Sigmoid colon (tissue), 6 donors: ENCODE measurements at regions not wholly inside any gene's neighbourhood (a gene's known extent, or its start where the extent isn't known, plus 50 kb on each side); places are given as distances from the start of the nearest gene placed in this dataset.

Experiments used
- DNase-seq: peaks from one replicate; pipeline ENCODE4 v3.0.0-alpha.2; 2019
- H3K27ac ChIP-seq, 4 donors: fragments of 200-600 bp; sonication (generic); one replicate each; pipeline ENCODE4 v1.5.1; 2016 to 2019; ENCODE audit warnings: mild to moderate bottlenecking in 1 of 4
- H3K27me3 ChIP-seq, 3 donors: fragments of 200-600 bp; sonication (generic); one replicate each; pipeline ENCODE4 v1.5.1; 2019; ENCODE audit warnings: mild to moderate bottlenecking in 1 of 3
- H3K36me3 ChIP-seq, 4 donors: fragments of 200-600 bp; sonication (generic); one replicate each; pipeline ENCODE4 v1.5.1; 2016 to 2019
- H3K4me1 ChIP-seq, 4 donors: fragments of 200-600 bp; sonication (generic); one replicate each; pipeline ENCODE4 v1.5.1; 2017 to 2019
- H3K4me3 ChIP-seq, 4 donors: fragments of 200-600 bp; sonication (generic); one replicate each; pipeline ENCODE4 v1.5.1; 2017 to 2019; ENCODE audit warnings: mild to moderate bottlenecking in 2 of 4, moderate library complexity in 1 of 4
- H3K9me3 ChIP-seq, 4 donors: fragments of 200-600 bp in 3 of 4; sonication (generic) in 3 of 4; one replicate each; pipeline versions ENCODE4 v1.5.1 to v1.6.1; 2013 to 2019
- EP300 ChIP-seq, 4 donors: sonication (generic); formaldehyde crosslinking; IDR thresholded peaks; one replicate each; pipeline ENCODE4 v1.6.1; 2017; ENCODE audit warnings: antibody characterized with exemption in 4 of 4
- POLR2A ChIP-seq, 2 donors: fragments of 450-650 bp; IDR thresholded peaks; one replicate each; pipeline ENCODE4 v1.6.1; 2016; ENCODE audit warnings: antibody characterized with exemption in 2 of 2, mild to moderate bottlenecking in 2 of 2, moderate library complexity in 2 of 2
- POLR2AphosphoS5 ChIP-seq, 4 donors: sonication (generic); formaldehyde crosslinking; IDR thresholded peaks; one replicate each; pipeline ENCODE4 v1.6.1; 2017; ENCODE audit warnings: antibody characterized with exemption in 4 of 4
- WGBS, 2 donors: extraction: QIAGEN DNeasy Blood & Tissue Kit; methylation state at CpG; one replicate each; pipeline ENCODE4 v1.1.7; 2013; 5-methylcytosine and 5-hydroxymethylcytosine counted together
- intact Hi-C: fragments of 100-400 bp; cut with DNase I; formaldehyde crosslinking; loops from one replicate; pipeline ENCODE4 v1.15.1; 2023
- TF ChIP-seq, protein P1 (sequence below), 4 experiments: fragments of 450-650 bp in 3 of 4; fragments of 200-600 bp in 1 of 4; IDR thresholded peaks; one replicate each; pipeline ENCODE4 v1.5.1; 2016 to 2019; ENCODE audit warnings: antibody characterized with exemption in 4 of 4, mild to moderate bottlenecking in 3 of 4, moderate library complexity in 2 of 4
- donor health status: healthy with polysubstance abuse.
- donor health status: healthy.

DNA sequence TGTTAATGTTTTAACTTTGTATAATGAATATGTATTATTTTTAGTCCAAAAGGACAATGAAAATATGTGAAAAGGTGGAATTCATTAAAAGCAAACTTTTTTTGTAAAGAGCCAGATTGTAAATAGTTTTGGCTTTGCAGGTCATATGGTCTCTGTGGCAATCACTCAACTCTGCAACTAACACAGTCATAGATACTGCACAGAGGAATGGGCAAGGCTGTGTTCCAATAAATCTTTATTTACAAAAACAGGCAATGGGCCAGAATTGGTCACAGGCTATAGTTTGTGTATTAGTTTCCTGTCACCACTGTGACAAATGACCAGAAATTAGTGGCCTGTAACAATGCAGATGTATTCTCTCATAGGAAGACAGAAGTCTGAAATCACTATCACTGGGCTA is 125.4 kb upstream of the PTCH1 start:
- TF ChIP-seq, protein P1, sequence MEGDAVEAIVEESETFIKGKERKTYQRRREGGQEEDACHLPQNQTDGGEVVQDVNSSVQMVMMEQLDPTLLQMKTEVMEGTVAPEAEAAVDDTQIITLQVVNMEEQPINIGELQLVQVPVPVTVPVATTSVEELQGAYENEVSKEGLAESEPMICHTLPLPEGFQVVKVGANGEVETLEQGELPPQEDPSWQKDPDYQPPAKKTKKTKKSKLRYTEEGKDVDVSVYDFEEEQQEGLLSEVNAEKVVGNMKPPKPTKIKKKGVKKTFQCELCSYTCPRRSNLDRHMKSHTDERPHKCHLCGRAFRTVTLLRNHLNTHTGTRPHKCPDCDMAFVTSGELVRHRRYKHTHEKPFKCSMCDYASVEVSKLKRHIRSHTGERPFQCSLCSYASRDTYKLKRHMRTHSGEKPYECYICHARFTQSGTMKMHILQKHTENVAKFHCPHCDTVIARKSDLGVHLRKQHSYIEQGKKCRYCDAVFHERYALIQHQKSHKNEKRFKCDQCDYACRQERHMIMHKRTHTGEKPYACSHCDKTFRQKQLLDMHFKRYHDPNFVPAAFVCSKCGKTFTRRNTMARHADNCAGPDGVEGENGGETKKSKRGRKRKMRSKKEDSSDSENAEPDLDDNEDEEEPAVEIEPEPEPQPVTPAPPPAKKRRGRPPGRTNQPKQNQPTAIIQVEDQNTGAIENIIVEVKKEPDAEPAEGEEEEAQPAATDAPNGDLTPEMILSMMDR (IDR thresholded peaks at IDR 0.05) = no peak
- no peak for TF ChIP-seq POLR2AphosphoS5 (IDR thresholded peaks at IDR 0.05)
- no peak for TF ChIP-seq POLR2A (IDR thresholded peaks at IDR 0.05)
- no peak for TF ChIP-seq EP300 (IDR thresholded peaks at IDR 0.05)
- peaks cover 0 to 4% (median 0%) of the 10 kb centered on the region in 4 donors for H3K9me3 ChIP-seq
- intact Hi-C loops = no loop called here
- no peak for DNase-seq
- no peaks in the 10 kb centered on the region for H3K4me1 ChIP-seq
- H3K27me3 ChIP-seq = no peaks in the 10 kb centered on the region
- H3K4me3 ChIP-seq = no peak overlapping the region
- no peak overlapping the region for H3K27ac ChIP-seq
- H3K36me3 ChIP-seq = no peaks in the 10 kb centered on the region

DNA sequence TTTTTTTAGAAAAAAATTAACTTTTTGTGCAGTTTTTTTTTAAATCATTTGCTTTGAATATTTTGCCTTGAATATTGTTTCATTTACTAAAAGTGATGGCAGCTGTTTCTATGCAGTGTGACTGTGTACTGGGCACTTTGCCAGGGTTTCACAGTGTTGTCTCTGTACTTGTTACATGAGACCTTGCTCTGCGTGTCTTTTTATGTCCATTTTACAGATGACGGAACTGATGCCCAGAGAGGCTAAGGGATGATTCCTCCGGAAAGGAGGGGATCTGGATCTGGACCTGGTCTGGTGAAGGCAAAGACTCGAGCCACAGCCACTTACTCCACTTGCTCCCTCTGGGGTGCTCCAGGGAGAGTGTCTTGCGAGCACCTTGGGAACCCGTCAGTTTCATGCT is 124.8 kb upstream of the PTCH1 start:
- Histone ChIP-seq H3K27me3 (no peaks in the 10 kb centered on the region), H3K9me3 (peaks cover 0 to 4% (median 0%) of the 10 kb centered on the region in 4 donors), H3K27ac (no peak overlapping the region), H3K36me3 (no peaks in the 10 kb centered on the region), H3K4me1 (no peaks in the 10 kb centered on the region), H3K4me3 (no peak overlapping the region)
- no peak for TF ChIP-seq POLR2A (IDR thresholded peaks at IDR 0.05)
- no peak for TF ChIP-seq POLR2AphosphoS5 (IDR thresholded peaks at IDR 0.05)
- TF ChIP-seq, protein P1 (IDR thresholded peaks at IDR 0.05) = no peak
- no peak for TF ChIP-seq EP300 (IDR thresholded peaks at IDR 0.05)
- DNase-seq = no peak
- intact Hi-C loops = no loop called here
- 82 to 90% methylated on average over 6 of the region's 6 CpGs for WGBS, 2 donors

DNA sequence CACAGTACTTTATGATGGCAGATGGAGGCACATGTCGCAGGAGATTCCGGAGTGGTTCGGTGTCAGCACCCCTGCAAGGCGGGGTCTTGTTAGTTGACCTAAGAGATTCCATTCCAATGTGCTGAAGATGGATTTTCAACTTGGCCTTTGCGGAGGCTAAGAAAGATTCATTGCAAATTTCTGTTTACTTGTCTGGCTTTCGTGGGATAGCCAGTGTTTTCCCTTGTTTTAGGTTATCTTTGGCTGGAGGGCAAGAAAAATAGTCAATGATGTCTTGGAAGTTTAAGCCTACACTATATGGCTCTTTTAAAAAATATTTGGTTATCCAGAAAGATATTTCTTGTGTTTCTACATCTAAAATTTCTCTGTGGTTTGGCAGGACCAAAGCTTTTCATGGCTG is 123.6 kb upstream of the PTCH1 start:
- Histone ChIP-seq H3K9me3 (peaks cover 0 to 4% (median 0%) of the 10 kb centered on the region in 4 donors), H3K27ac (no peak overlapping the region), H3K4me1 (no peaks in the 10 kb centered on the region), H3K4me3 (no peak overlapping the region), H3K27me3 (no peaks in the 10 kb centered on the region), H3K36me3 (no peaks in the 10 kb centered on the region)
- TF ChIP-seq POLR2A (IDR thresholded peaks at IDR 0.05) = no peak
- TF ChIP-seq, protein P1 (IDR thresholded peaks at IDR 0.05) = no peak
- TF ChIP-seq EP300 (IDR thresholded peaks at IDR 0.05) = no peak
- TF ChIP-seq POLR2AphosphoS5 (IDR thresholded peaks at IDR 0.05) = no peak
- intact Hi-C loops = no loop called here
- DNase-seq = no peak
- WGBS, 2 donors = 94 to 95% methylated on average over 6 of the region's 6 CpGs

DNA sequence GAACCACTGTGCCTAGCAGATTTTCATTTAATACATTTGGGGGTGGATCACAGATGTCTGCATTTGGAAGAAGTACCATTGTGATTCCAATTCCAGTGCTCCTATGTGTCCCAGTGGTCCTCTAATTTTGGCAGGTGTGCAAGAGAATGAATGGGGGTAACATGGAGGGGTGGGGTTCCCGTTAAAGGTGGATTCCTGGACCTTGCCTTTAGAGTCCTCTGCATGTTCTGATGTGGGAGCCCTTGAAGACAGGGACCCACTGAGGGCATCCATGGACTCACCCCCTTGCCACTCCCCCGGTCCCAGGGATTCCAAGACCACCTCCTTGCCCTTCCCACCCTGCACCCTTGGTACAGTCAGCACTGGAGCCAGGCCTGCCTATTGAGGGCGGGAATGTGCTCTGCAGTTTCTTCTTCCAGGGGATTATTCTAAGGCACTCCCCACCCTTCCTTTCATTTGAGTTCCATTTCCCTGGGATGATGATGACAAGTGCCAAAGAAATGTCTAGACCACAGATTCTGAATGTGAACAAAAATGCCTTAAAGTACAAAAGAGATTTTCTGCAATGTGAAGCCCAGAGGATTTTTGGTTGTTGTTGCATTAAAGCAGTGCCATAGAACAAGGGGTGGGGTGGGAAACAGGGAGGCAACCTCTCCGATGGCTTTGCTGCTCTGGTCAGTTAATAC is 119.4 kb upstream of the PTCH1 start:
- DNase-seq = no peak
- no peak overlapping the region for H3K27ac ChIP-seq
- TF ChIP-seq POLR2A (IDR thresholded peaks at IDR 0.05) (no peak), POLR2AphosphoS5 (IDR thresholded peaks at IDR 0.05) (no peak), EP300 (IDR thresholded peaks at IDR 0.05) (no peak)
- TF ChIP-seq, protein P1 (IDR thresholded peaks at IDR 0.05) = no peak
- no peaks in the 10 kb centered on the region for H3K4me1 ChIP-seq
- H3K36me3 ChIP-seq = no peaks in the 10 kb centered on the region
- H3K4me3 ChIP-seq = no peak overlapping the region
- peaks cover 0 to 4% (median 0%) of the 10 kb centered on the region in 4 donors for H3K9me3 ChIP-seq
- no peaks in the 10 kb centered on the region for H3K27me3 ChIP-seq
- intact Hi-C loops = no loop called here
- 91 to 92% methylated on average over 4 of the region's 4 CpGs for WGBS, 2 donors

DNA sequence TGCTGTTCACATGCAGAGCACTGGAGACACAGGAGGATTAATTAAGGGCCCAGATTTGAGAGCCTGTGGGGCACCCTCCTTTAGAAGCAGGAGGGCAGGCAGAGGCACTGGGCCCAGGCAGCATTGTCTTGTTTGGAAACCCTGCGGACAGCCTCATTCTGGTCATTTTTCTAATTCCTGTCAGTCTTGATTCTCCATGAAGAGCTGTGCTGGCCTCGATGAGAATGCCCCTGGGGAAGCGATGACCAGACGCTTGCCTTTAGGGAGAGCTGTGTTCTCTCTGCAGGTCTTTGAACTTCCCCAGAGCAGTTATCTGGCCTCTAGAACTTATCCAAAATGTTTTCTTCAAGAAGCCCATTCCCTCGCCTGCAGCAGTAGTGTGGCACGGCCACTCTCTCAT is 117.8 kb upstream of the PTCH1 start:
- WGBS, 2 donors = 85 to 96% methylated on average over 6 of the region's 6 CpGs
- Histone ChIP-seq H3K4me3 (no peak overlapping the region), H3K9me3 (peaks cover 0 to 4% (median 0%) of the 10 kb centered on the region in 4 donors), H3K36me3 (no peaks in the 10 kb centered on the region), H3K4me1 (no peaks in the 10 kb centered on the region), H3K27me3 (no peaks in the 10 kb centered on the region), H3K27ac (no peak overlapping the region)
- intact Hi-C loops = no loop called here
- TF ChIP-seq, protein P1 (IDR thresholded peaks at IDR 0.05) = no peak
- TF ChIP-seq POLR2A (IDR thresholded peaks at IDR 0.05) (no peak), EP300 (IDR thresholded peaks at IDR 0.05) (no peak), POLR2AphosphoS5 (IDR thresholded peaks at IDR 0.05) (no peak)
- DNase-seq = no peak
